Activated CD4-positive, alpha-beta T cell treated with anti-CD3 and anti-CD28 coated beads for 4 hours (primary cell): ENCODE measurements at regions not wholly inside any gene's neighbourhood (a gene's known extent, or its start where the extent isn't known, plus 50 kb on each side); places are given as distances from the start of the nearest gene placed in this dataset.
"Not testable (repeated sequence)": the region's sequence is repeated elsewhere in the genome, so short reads cannot be mapped to it uniquely, and the experiment has no call there.

Experiments
- DNase-seq, 2 donors: peaks; one replicate each; pipeline ENCODE4 v3.0.0-alpha.2; 2020

GRCh38 chr7:69189406-69189805 lies 408.9 kb upstream of the AUTS2 start:
- DNase-seq, result no peak

GRCh38 chr7:69190025-69190424 lies 408.2 kb upstream of the AUTS2 start:
- no peak for DNase-seq

- no peak for DNase-seq
These were observed 407.5 kb upstream of the AUTS2 start for GRCh38 chr7:69190763-69191162.

GRCh38 chr7:69192134-69192533 lies 406.1 kb upstream of the AUTS2 start:
- DNase-seq, result no peak

GRCh38 chr7:69193061-69193460 lies 405.2 kb upstream of the AUTS2 start:
- DNase-seq, result no peak

- DNase-seq, result no peak
These were observed 401.7 kb upstream of the AUTS2 start for GRCh38 chr7:69196593-69196992.

- DNase-seq, result no peak
These were observed 400.0 kb upstream of the AUTS2 start for GRCh38 chr7:69198250-69198649.

- no peak for DNase-seq
These were observed 399.2 kb upstream of the AUTS2 start for GRCh38 chr7:69199041-69199440.

- no peak for DNase-seq
These were observed 398.6 kb upstream of the AUTS2 start for GRCh38 chr7:69199661-69200060.

GRCh38 chr7:69203871-69204270 lies 394.4 kb upstream of the AUTS2 start:
- DNase-seq, result no peak

- DNase-seq, result no peak
These were observed 393.3 kb upstream of the AUTS2 start for GRCh38 chr7:69204943-69205342.

- no peak for DNase-seq
These were observed 392.7 kb upstream of the AUTS2 start for GRCh38 chr7:69205581-69205980.

GRCh38 chr7:69208276-69208675 lies 390.0 kb upstream of the AUTS2 start:
- DNase-seq, result no peak

- no peak for DNase-seq
These were observed 389.4 kb upstream of the AUTS2 start for GRCh38 chr7:69208848-69209247.

GRCh38 chr7:69211336-69211735 lies 386.9 kb upstream of the AUTS2 start:
- no peak for DNase-seq

- DNase-seq, result no peak
These were observed 386.5 kb upstream of the AUTS2 start for GRCh38 chr7:69211739-69212138.

- no peak for DNase-seq
These were observed 384.4 kb upstream of the AUTS2 start for GRCh38 chr7:69213878-69214277.

GRCh38 chr7:69215516-69215915 lies 382.8 kb upstream of the AUTS2 start:
- DNase-seq, result not testable (repeated sequence)

GRCh38 chr7:69217516-69218350 lies 380.5 kb upstream of the AUTS2 start:
- no peak for DNase-seq

GRCh38 chr7:69218576-69218975 lies 379.7 kb upstream of the AUTS2 start:
- no peak for DNase-seq

- no peak for DNase-seq
These were observed 378.9 kb upstream of the AUTS2 start for GRCh38 chr7:69219381-69219780.

GRCh38 chr7:69225259-69225943 lies 372.9 kb upstream of the AUTS2 start:
- no peak for DNase-seq

- no peak for DNase-seq
These were observed 370.0 kb upstream of the AUTS2 start for GRCh38 chr7:69228212-69228811.
